GM23338 (cell line): ENCODE measurements at regions not wholly inside any gene's neighbourhood (a gene's known extent, or its start where the extent isn't known, plus 50 kb on each side); places are given as distances from the start of the nearest gene placed in this dataset.

Experiments
- CTCF ChIP-seq, 2 experiments: fragments of 200-600 bp in 1 of 2; sonication (generic) in 1 of 2; conservative IDR thresholded peaks; 2 replicates each; pipeline versions ENCODE4 v1.5.1 to v1.6.1; 2016 to 2017; ENCODE audit warnings: antibody characterized with exemption in 2 of 2, low read depth in 2 of 2, mild to moderate bottlenecking in 2 of 2, moderate library complexity in 1 of 2
- EZH2 ChIP-seq: fragments of 200-600 bp; sonication (generic); IDR thresholded peaks from one replicate; pipeline ENCODE4 v1.8.0; 2017; ENCODE audit warnings: antibody characterized with exemption, mild to moderate bottlenecking, low read depth; ENCODE audit not compliant: unreplicated experiment
- EZH2phosphoT487 ChIP-seq: fragments of 200-600 bp; sonication (generic); IDR thresholded peaks from one replicate; pipeline ENCODE4 v1.8.1; 2018; ENCODE audit warnings: antibody characterized with exemption; ENCODE audit not compliant: unreplicated experiment
- JUNB ChIP-seq: IDR thresholded peaks from one replicate; pipeline ENCODE4 v1.6.1; 2016; ENCODE audit warnings: antibody characterized with exemption; ENCODE audit not compliant: unreplicated experiment
- NANOG ChIP-seq: IDR thresholded peaks from 2 replicates; pipeline ENCODE4 v1.6.1; 2016; ENCODE audit warnings: antibody characterized with exemption, borderline replicate concordance
- POLR2AphosphoS5 ChIP-seq: IDR thresholded peaks from 2 replicates; pipeline ENCODE4 v1.6.1; 2016; ENCODE audit warnings: antibody characterized with exemption, low read depth
- ZNF331 ChIP-seq: fragments of 250-450 bp; sonication (Bioruptor Pico); IDR thresholded peaks from 2 replicates; pipeline ENCODE4 v1.5.0; 2020; ENCODE audit warnings: low read depth, mild to moderate bottlenecking, moderate library complexity
- ZNF462 ChIP-seq: fragments of 250-450 bp; sonication (Bioruptor Pico); IDR thresholded peaks from 2 replicates; pipeline ENCODE4 v1.5.0; 2020; ENCODE audit warnings: mild to moderate bottlenecking, moderate library complexity
- TF ChIP-seq, protein P1 (sequence below): IDR thresholded peaks from 2 replicates; pipeline ENCODE4 v1.6.1; 2016; ENCODE audit warnings: antibody characterized with exemption

GRCh38 chr1:105785021-105785420, 1271.5 kb upstream of the PRMT6 start:
- no peak for TF ChIP-seq CTCF (conservative IDR thresholded peaks at IDR 0.05; ENCODE audit: low read depth in 2 of 2)
- TF ChIP-seq POLR2AphosphoS5: no peak
- TF ChIP-seq ZNF462 (CRISPR knock-in tag): no peak
- TF ChIP-seq EZH2phosphoT487: no peak
- no peak for TF ChIP-seq JUNB
- TF ChIP-seq, protein P1, sequence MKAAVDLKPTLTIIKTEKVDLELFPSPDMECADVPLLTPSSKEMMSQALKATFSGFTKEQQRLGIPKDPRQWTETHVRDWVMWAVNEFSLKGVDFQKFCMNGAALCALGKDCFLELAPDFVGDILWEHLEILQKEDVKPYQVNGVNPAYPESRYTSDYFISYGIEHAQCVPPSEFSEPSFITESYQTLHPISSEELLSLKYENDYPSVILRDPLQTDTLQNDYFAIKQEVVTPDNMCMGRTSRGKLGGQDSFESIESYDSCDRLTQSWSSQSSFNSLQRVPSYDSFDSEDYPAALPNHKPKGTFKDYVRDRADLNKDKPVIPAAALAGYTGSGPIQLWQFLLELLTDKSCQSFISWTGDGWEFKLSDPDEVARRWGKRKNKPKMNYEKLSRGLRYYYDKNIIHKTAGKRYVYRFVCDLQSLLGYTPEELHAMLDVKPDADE: no peak
- TF ChIP-seq EZH2: no peak
- no peak for TF ChIP-seq NANOG
- TF ChIP-seq ZNF331 (CRISPR knock-in tag): no peak
